A549 (cell line): ENCODE measurements at regions not wholly inside any gene's neighbourhood (a gene's known extent, or its start where the extent isn't known, plus 50 kb on each side); places are given as distances from the start of the nearest gene placed in this dataset.

Experiments
- ATAC-seq, 2 experiments: fragments of 200-7000 bp in 1 of 2; fragments of >200 bp in 1 of 2; cut with Nextera tagmentation in 1 of 2; cut with Tn5 transposase in 1 of 2; 3 replicates each; pipeline versions ENCODE4 v1.8.0 to v1.9.1; 2018 to 2020; ENCODE audit warnings: mild to moderate bottlenecking in 1 of 2, moderate library complexity in 1 of 2
- CTCF ChIA-PET: fragments of 300-600 bp; sonication (Branson Sonifier 250); formaldehyde crosslinking; extraction: SDS; loops from one replicate; lab custom pipeline; 2021; ENCODE audit warnings: antibody characterized with exemption, inconsistent platforms; lab: Yijun Ruan, JAX
- POLR2A ChIA-PET: fragments of 350-600 bp; formaldehyde crosslinking; extraction: SDS; loops from one replicate; lab custom pipeline; 2021; ENCODE audit warnings: antibody characterized with exemption, inconsistent platforms; lab: Yijun Ruan, JAX
- DNase-seq, 2 experiments: peaks; one replicate each; pipeline versions ENCODE4 v3.0.0 to v3.0.0-alpha.2; 2011 to 2016; ENCODE audit warnings: low read depth in 1 of 2, low spot score in 1 of 2
- FAIRE-seq: peaks from 2 replicates; lab custom pipeline; 2011; peaks lifted over from hg19 to GRCh38; lab: Jason Lieb, UNC
- H3K27ac ChIP-seq, 2 experiments: fragments of >200 bp; sonication (Bioruptor Twin); formaldehyde crosslinking; 3 replicates each; pipeline ENCODE4 v1.5.1; 2016 to 2017
- H3K4me1 ChIP-seq: fragments of >200 bp; sonication (Bioruptor Twin); formaldehyde crosslinking; 3 replicates; pipeline ENCODE4 v1.6.1; 2016
- H3K4me2 ChIP-seq: fragments of >200 bp; sonication (Bioruptor Twin); formaldehyde crosslinking; 3 replicates; pipeline ENCODE4 v1.6.1; 2016
- H3K4me3 ChIP-seq: fragments of >200 bp; sonication (Bioruptor Twin); formaldehyde crosslinking; 3 replicates; pipeline ENCODE4 v1.5.1; 2016
- H3K9me3 ChIP-seq: fragments of >200 bp; sonication (Bioruptor Twin); formaldehyde crosslinking; 3 replicates; pipeline ENCODE4 v1.6.1; 2016
- CBX8 ChIP-seq: fragments of 200-600 bp; sonication (generic); IDR thresholded peaks from 2 replicates; pipeline ENCODE4 v1.6.1; 2016
- EHF ChIP-seq: fragments of 250-450 bp; sonication (Bioruptor Pico); IDR thresholded peaks from 2 replicates; pipeline ENCODE4 v1.5.0; 2020; ENCODE audit warnings: mild to moderate bottlenecking
- EHMT2 ChIP-seq: fragments of 200-600 bp; sonication (generic); IDR thresholded peaks from 2 replicates; pipeline ENCODE4 v1.6.1; 2016; ENCODE audit warnings: antibody characterized with exemption, low read depth, mild to moderate bottlenecking, moderate library complexity
- EP300 ChIP-seq, 2 experiments: fragments of >200 bp; sonication (Bioruptor Twin); formaldehyde crosslinking; IDR thresholded peaks; 2 replicates in 1 of 2; 3 replicates in 1 of 2; pipeline ENCODE4 v1.6.1; 2016 to 2017
- FOSB ChIP-seq: fragments of 250-450 bp; sonication (Bioruptor Pico); IDR thresholded peaks from 2 replicates; pipeline ENCODE4 v1.5.0; 2020; ENCODE audit warnings: mild to moderate bottlenecking, moderate library complexity
- FOSL2 ChIP-seq, 2 experiments: fragments of 450-650 bp in 1 of 2; fragments of >200 bp in 1 of 2; sonication (Bioruptor Twin) in 1 of 2; formaldehyde crosslinking; IDR thresholded peaks; 2 replicates each; pipeline versions ENCODE4 v1.5.0 to v1.6.1; 2016 to 2020; ENCODE audit warnings: mild to moderate bottlenecking in 1 of 2, moderate library complexity in 1 of 2
- FOXS1 ChIP-seq: fragments of 250-450 bp; sonication (Bioruptor Pico); IDR thresholded peaks from 2 replicates; pipeline ENCODE4 v1.5.0; 2020; ENCODE audit warnings: mild to moderate bottlenecking, moderate library complexity
- HOXA7 ChIP-seq: fragments of 250-450 bp; sonication (Bioruptor Pico); IDR thresholded peaks from 2 replicates; pipeline ENCODE4 v1.5.0; 2020; ENCODE audit warnings: mild to moderate bottlenecking, moderate library complexity
- HOXB5 ChIP-seq: fragments of 250-450 bp; sonication (Bioruptor Pico); IDR thresholded peaks from 2 replicates; pipeline ENCODE4 v1.5.0; 2020; ENCODE audit warnings: mild to moderate bottlenecking, moderate library complexity
- MAFK ChIP-seq: fragments of 450-650 bp; IDR thresholded peaks from 2 replicates; pipeline ENCODE4 v1.6.1; 2014; ENCODE audit not compliant: partially characterized antibody
- MYC ChIP-seq: IDR thresholded peaks from 2 replicates; pipeline ENCODE4 v1.6.1; 2012; ENCODE audit warnings: mild to moderate bottlenecking, inconsistent platforms, low read length, improper control_type of control experiment, borderline replicate concordance
- NFE2L2 ChIP-seq: fragments of 150-350 bp; conservative IDR thresholded peaks from 2 replicates; pipeline ENCODE4 v1.6.1; 2014; ENCODE audit warnings: low read length
- PHF8 ChIP-seq: fragments of 200-600 bp; sonication (generic); IDR thresholded peaks from 2 replicates; pipeline ENCODE4 v1.6.1; 2016; ENCODE audit warnings: low read depth, mild to moderate bottlenecking, antibody characterized with exemption, moderate library complexity, borderline replicate concordance
- RAD21 ChIP-seq, 2 experiments: fragments of >200 bp in 1 of 2; sonication (Bioruptor Twin) in 1 of 2; formaldehyde crosslinking in 1 of 2; IDR thresholded peaks in 1 of 2; conservative IDR thresholded peaks in 1 of 2; 2 replicates in 1 of 2; 3 replicates in 1 of 2; pipeline ENCODE4 v1.6.1; 2012 to 2018; ENCODE audit warnings: inconsistent platforms in 1 of 2
- RARB ChIP-seq: fragments of 250-450 bp; sonication (Bioruptor Pico); IDR thresholded peaks from 2 replicates; pipeline ENCODE4 v1.8.0; 2021; ENCODE audit warnings: mild to moderate bottlenecking, moderate library complexity
- RCOR1 ChIP-seq: fragments of 150-350 bp; IDR thresholded peaks from 2 replicates; pipeline ENCODE4 v1.6.1; 2014; ENCODE audit warnings: antibody characterized with exemption, low read length, low read depth
- SMC3 ChIP-seq: fragments of >200 bp; sonication (Bioruptor Twin); formaldehyde crosslinking; IDR thresholded peaks from 3 replicates; pipeline ENCODE4 v1.6.1; 2018; ENCODE audit warnings: inconsistent platforms
- SREBF2 ChIP-seq: fragments of 450-650 bp; IDR thresholded peaks from 2 replicates; pipeline ENCODE4 v1.6.1; 2014; ENCODE audit warnings: mild to moderate bottlenecking, moderate library complexity
- ZNF302 ChIP-seq: fragments of 250-450 bp; sonication (Bioruptor Pico); IDR thresholded peaks from 2 replicates; pipeline ENCODE4 v1.9.0; 2021; ENCODE audit warnings: inconsistent platforms, mild to moderate bottlenecking, moderate library complexity
- WGBS: methylation state at CpG from one replicate; pipeline ENCODE4 v1.1.6; 2017; ENCODE audit errors: missing lambda C conversion rate; 5-methylcytosine and 5-hydroxymethylcytosine counted together
- TF ChIP-seq, protein P1 (sequence below): fragments of >200 bp; sonication (Bioruptor Twin); formaldehyde crosslinking; IDR thresholded peaks from 3 replicates; pipeline ENCODE4 v1.5.1; 2016
- TF ChIP-seq, protein P2 (sequence below): fragments of >200 bp; sonication (Bioruptor Twin); formaldehyde crosslinking; IDR thresholded peaks from 2 replicates; pipeline ENCODE4 v1.6.1; 2016
- TF ChIP-seq, protein P3 (sequence below): fragments of 150-350 bp; IDR thresholded peaks from 2 replicates; pipeline ENCODE4 v1.6.1; 2014; ENCODE audit warnings: low read depth, mild to moderate bottlenecking, low read length
- TF ChIP-seq, protein P4 (sequence below): IDR thresholded peaks from 2 replicates; pipeline ENCODE4 v1.6.1; 2012

DNA sequence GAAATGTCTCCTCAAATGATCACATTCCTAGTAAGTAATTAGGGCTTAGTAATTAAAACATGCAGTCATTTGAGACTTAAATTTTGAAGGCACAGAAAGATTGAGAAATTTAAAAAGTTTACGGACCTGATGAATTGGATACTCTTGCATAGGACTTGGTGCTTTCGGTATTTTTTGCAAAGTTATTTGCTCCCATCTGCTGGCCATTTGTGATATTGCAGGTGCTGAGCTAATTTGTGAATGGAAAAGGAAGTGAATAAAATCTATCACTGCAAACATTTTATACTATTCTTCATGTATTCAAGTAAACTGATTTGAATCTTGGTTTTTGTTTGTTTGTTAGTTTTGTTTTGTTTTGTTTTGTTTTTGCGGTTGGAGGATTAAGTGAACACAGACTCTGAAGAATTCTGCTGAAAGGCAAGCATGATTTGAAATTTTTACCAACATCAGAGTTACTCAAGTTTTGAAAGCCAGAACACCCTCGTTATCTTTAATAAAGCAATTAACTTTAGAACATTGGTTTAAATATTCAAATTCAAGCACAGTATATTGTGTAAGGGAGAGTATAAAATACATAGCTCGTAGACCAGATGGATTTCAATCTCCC, 689.5 kb upstream of the RBFOX1 start:
- TF ChIP-seq HOXB5 (no peak), EP300 (IDR thresholded peaks at IDR 0.05) (no peak), FOSB (CRISPR knock-in tag) (no peak), FOSL2 (IDR thresholded peaks at IDR 0.05) (no peak), FOSL2 (CRISPR knock-in tag; IDR thresholded peaks at IDR 0.05) (no peak), RARB (CRISPR knock-in tag) (no peak), SREBF2 (no peak), NFE2L2 (no peak), FOXS1 (no peak), EHMT2 (no peak), HOXA7 (CRISPR knock-in tag) (no peak), RAD21 (conservative IDR thresholded peaks at IDR 0.05 in 1 of 2, IDR thresholded peaks at IDR 0.05 in 1 of 2) (peak; percentile 82 to 87), RCOR1 (no peak), EHF (CRISPR knock-in tag) (no peak), PHF8 (no peak), ZNF302 (no peak), SMC3 (peak; percentile 63; the same call in 2 of the 3 replicates), MYC (no peak), CBX8 (no peak)
- TF ChIP-seq, protein P1, sequence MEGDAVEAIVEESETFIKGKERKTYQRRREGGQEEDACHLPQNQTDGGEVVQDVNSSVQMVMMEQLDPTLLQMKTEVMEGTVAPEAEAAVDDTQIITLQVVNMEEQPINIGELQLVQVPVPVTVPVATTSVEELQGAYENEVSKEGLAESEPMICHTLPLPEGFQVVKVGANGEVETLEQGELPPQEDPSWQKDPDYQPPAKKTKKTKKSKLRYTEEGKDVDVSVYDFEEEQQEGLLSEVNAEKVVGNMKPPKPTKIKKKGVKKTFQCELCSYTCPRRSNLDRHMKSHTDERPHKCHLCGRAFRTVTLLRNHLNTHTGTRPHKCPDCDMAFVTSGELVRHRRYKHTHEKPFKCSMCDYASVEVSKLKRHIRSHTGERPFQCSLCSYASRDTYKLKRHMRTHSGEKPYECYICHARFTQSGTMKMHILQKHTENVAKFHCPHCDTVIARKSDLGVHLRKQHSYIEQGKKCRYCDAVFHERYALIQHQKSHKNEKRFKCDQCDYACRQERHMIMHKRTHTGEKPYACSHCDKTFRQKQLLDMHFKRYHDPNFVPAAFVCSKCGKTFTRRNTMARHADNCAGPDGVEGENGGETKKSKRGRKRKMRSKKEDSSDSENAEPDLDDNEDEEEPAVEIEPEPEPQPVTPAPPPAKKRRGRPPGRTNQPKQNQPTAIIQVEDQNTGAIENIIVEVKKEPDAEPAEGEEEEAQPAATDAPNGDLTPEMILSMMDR, result peak; percentile 74
- TF ChIP-seq, protein P2, sequence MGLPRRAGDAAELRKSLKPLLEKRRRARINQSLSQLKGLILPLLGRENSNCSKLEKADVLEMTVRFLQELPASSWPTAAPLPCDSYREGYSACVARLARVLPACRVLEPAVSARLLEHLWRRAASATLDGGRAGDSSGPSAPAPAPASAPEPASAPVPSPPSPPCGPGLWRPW, result no peak
- TF ChIP-seq, protein P3, sequence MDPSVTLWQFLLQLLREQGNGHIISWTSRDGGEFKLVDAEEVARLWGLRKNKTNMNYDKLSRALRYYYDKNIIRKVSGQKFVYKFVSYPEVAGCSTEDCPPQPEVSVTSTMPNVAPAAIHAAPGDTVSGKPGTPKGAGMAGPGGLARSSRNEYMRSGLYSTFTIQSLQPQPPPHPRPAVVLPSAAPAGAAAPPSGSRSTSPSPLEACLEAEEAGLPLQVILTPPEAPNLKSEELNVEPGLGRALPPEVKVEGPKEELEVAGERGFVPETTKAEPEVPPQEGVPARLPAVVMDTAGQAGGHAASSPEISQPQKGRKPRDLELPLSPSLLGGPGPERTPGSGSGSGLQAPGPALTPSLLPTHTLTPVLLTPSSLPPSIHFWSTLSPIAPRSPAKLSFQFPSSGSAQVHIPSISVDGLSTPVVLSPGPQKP, result no peak
- Histone ChIP-seq H3K9me3 (no peaks in the 10 kb centered on the region), H3K4me1 (no peaks in the 10 kb centered on the region), H3K27ac (no peak overlapping the region), H3K4me3 (no peak overlapping the region), H3K4me2 (no peak overlapping the region)
- DNase-seq (peak; percentile 2 to 45), FAIRE-seq (peak; percentile 23), ATAC-seq (peak in 1 of 2 experiments; percentile 41; a peak in 2 of 6 replicates)
- 4% methylated on average over 5 of the region's 5 CpGs for WGBS
- CTCF ChIA-PET, result interaction anchor here (0.6 to 3.5 kb wide), 23 partner anchors 11 to 1909 kb away, joined by 3 to 13 read pairs (median 3); no protein-coding TSS in a partner anchor
- POLR2A ChIA-PET, result no interaction called here

DNA sequence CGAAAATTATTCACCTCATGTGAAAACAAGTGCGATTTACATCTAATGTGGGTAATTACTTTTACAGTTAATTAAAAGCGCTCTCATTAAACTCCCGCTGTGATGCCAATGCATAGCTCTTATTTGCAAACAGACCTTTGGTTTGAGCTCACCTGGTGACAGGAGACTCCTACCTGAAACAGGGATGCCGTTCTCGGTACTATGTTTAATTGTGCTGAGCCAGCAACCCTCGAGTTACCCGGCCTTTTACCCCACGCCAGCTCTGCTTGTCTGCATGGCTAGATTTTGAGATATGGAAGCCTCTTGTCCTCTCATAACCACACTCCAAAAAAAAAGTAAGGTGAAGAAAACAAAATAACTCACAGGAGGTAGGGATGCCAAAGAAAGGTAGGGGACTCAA, 690.4 kb upstream of the RBFOX1 start:
- ChIA-PET CTCF (interaction anchor here (0.6 to 3.5 kb wide), 17 partner anchors 10 to 1910 kb away, joined by 3 to 13 read pairs (median 4); no protein-coding TSS in a partner anchor), POLR2A (no interaction called here)
- 16% methylated on average over 9 of the region's 9 CpGs for WGBS
- FAIRE-seq, result no peak
- no peak for DNase-seq
- Histone ChIP-seq H3K27ac (no peak overlapping the region), H3K4me2 (no peak overlapping the region), H3K4me3 (no peak overlapping the region)
- TF ChIP-seq MAFK, result peak; percentile 75
- TF ChIP-seq, protein P4, sequence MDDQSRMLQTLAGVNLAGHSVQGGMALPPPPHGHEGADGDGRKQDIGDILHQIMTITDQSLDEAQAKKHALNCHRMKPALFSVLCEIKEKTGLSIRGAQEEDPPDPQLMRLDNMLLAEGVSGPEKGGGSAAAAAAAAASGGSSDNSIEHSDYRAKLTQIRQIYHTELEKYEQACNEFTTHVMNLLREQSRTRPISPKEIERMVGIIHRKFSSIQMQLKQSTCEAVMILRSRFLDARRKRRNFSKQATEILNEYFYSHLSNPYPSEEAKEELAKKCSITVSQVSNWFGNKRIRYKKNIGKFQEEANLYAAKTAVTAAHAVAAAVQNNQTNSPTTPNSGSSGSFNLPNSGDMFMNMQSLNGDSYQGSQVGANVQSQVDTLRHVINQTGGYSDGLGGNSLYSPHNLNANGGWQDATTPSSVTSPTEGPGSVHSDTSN, result no peak
- TF ChIP-seq, all 56 proteins: peak for 1
- no peaks in the 10 kb centered on the region for H3K9me3 ChIP-seq
- H3K4me1 ChIP-seq, result no peaks in the 10 kb centered on the region
- no peak for ATAC-seq
